Activated naive CD4-positive, alpha-beta T cell treated with anti-CD3 and anti-CD28 coated beads, Interleukin-2, amount 50 U/mL, for 16 hours (primary cell): ENCODE measurements at regions not wholly inside any gene's neighbourhood (a gene's known extent, or its start where the extent isn't known, plus 50 kb on each side); places are given as distances from the start of the nearest gene placed in this dataset.

Experiments
- DNase-seq: peaks from one replicate; pipeline ENCODE4 v3.0.0-alpha.2; 2020

- DNase-seq = no peak
Measured at GRCh38 chr11:116551576-116551975, 221.2 kb downstream of the BUD13 start.

GRCh38 chr11:116548256-116548655, 224.5 kb downstream of the BUD13 start:
- DNase-seq = no peak

- no peak for DNase-seq
Measured at GRCh38 chr11:116547571-116547970, 225.2 kb downstream of the BUD13 start.

- DNase-seq = no peak
Measured at GRCh38 chr11:116545912-116546311, 226.9 kb downstream of the BUD13 start.

- no peak for DNase-seq
Measured at GRCh38 chr11:116544721-116545120, 228.1 kb downstream of the BUD13 start.

- DNase-seq = no peak
Measured at GRCh38 chr11:116543911-116544475, 228.8 kb downstream of the BUD13 start.

GRCh38 chr11:116543099-116543498, 229.7 kb downstream of the BUD13 start:
- no peak for DNase-seq

- no peak for DNase-seq
Measured at GRCh38 chr11:116542406-116542805, 230.4 kb downstream of the BUD13 start.

- DNase-seq = no peak
Measured at GRCh38 chr11:116541460-116541859, 231.3 kb downstream of the BUD13 start.

- DNase-seq = no peak
Measured at GRCh38 chr11:116540645-116541304, 232.0 kb downstream of the BUD13 start.

GRCh38 chr11:116539836-116540418, 232.9 kb downstream of the BUD13 start:
- no peak for DNase-seq

GRCh38 chr11:116539211-116539610, 233.6 kb downstream of the BUD13 start:
- DNase-seq = no peak

- no peak for DNase-seq
Measured at GRCh38 chr11:116538677-116539076, 234.1 kb downstream of the BUD13 start.

GRCh38 chr11:116537709-116538108, 235.1 kb downstream of the BUD13 start:
- DNase-seq = no peak

- no peak for DNase-seq
Measured at GRCh38 chr11:116537121-116537520, 235.7 kb downstream of the BUD13 start.

GRCh38 chr11:116536416-116536815, 236.4 kb downstream of the BUD13 start:
- no peak for DNase-seq

GRCh38 chr11:116535994-116536393, 236.8 kb downstream of the BUD13 start:
- no peak for DNase-seq

- no peak for DNase-seq
Measured at GRCh38 chr11:116535120-116535519, 237.7 kb downstream of the BUD13 start.

GRCh38 chr11:116534270-116534975, 238.4 kb downstream of the BUD13 start:
- no peak for DNase-seq

GRCh38 chr11:116533186-116533825, 239.5 kb downstream of the BUD13 start:
- no peak for DNase-seq

GRCh38 chr11:116532066-116532465, 240.7 kb downstream of the BUD13 start:
- DNase-seq = no peak

GRCh38 chr11:116530705-116531104, 242.1 kb downstream of the BUD13 start:
- no peak for DNase-seq

- DNase-seq = no peak
Measured at GRCh38 chr11:116529271-116529670, 243.5 kb downstream of the BUD13 start.
